SU-DHL-6 (cell line): ENCODE measurements at regions not wholly inside any gene's neighbourhood (a gene's known extent, or its start where the extent isn't known, plus 50 kb on each side); places are given as distances from the start of the nearest gene placed in this dataset.
"Not testable (repeated sequence)": the region's sequence is repeated elsewhere in the genome, so short reads cannot be mapped to it uniquely, and the experiment has no call there.

Source experiments
- H2AFZ ChIP-seq: fragments of 200-600 bp; sonication (generic); 2 replicates; pipeline ENCODE4 v1.6.1; 2014; ENCODE audit warnings: low read depth, mild to moderate bottlenecking, moderate library complexity, mixed read lengths, antibody characterized with exemption, low read length; ENCODE audit not compliant: severe bottlenecking
- H3F3A ChIP-seq: fragments of 200-600 bp; shearing (Covaris generic); 2 replicates; pipeline ENCODE4 v1.6.0; 2016; ENCODE audit warnings: antibody characterized with exemption, mild to moderate bottlenecking; ENCODE audit not compliant: insufficient read depth
- H3K27ac ChIP-seq: fragments of 200-600 bp; sonication (generic); 2 replicates; pipeline ENCODE4 v1.5.1; 2016; ENCODE audit warnings: low read depth, mild to moderate bottlenecking, low read length, moderate library complexity, mixed read lengths
- H3K27me3 ChIP-seq: fragments of 200-600 bp; sonication (generic), shearing (Covaris generic); 2 replicates; pipeline ENCODE4 v1.6.0; 2014; ENCODE audit warnings: mild to moderate bottlenecking, low read length
- H3K36me3 ChIP-seq: fragments of 200-600 bp; sonication (generic); 2 replicates; pipeline ENCODE4 v1.6.1; 2014; ENCODE audit warnings: mild to moderate bottlenecking, low read length, mixed read lengths
- H3K4me2 ChIP-seq: fragments of 300-600, 200-600 bp; shearing (Covaris generic), sonication (generic); 2 replicates; pipeline ENCODE4 v1.6.0; 2014; ENCODE audit warnings: low read length, low read depth, mild to moderate bottlenecking; ENCODE audit not compliant: poor library complexity, severe bottlenecking
- H3K4me3 ChIP-seq: fragments of 200-600 bp; sonication (generic); 2 replicates; pipeline ENCODE4 v1.5.1; 2014; ENCODE audit warnings: antibody characterized with exemption, low read length, mild to moderate bottlenecking, mixed read lengths; ENCODE audit not compliant: insufficient read depth, poor library complexity, severe bottlenecking
- H3K79me2 ChIP-seq: fragments of 200-600 bp; sonication (generic); 2 replicates; pipeline ENCODE4 v1.6.1; 2014; ENCODE audit warnings: mild to moderate bottlenecking, low read length, moderate library complexity; ENCODE audit not compliant: insufficient read depth
- H3K9ac ChIP-seq: fragments of 200-600 bp; sonication (generic); 2 replicates; pipeline ENCODE4 v1.7.0; 2014; ENCODE audit warnings: mild to moderate bottlenecking, low read length
- H3K9me2 ChIP-seq: fragments of 200-600 bp; sonication (generic); replicated peaks from 2 replicates; pipeline ENCODE4 v1.6.1; 2014; ENCODE audit warnings: low read length; ENCODE audit not compliant: insufficient read depth
- H3K9me3 ChIP-seq: fragments of 200-600 bp; sonication (generic); 2 replicates; pipeline ENCODE4 v1.6.1; 2014; ENCODE audit warnings: low read length, mixed read lengths; ENCODE audit not compliant: insufficient read depth
- H4K20me1 ChIP-seq: fragments of 200-600 bp; sonication (generic); 2 replicates; pipeline ENCODE4 v1.6.1; 2014; ENCODE audit warnings: low read depth, mild to moderate bottlenecking, antibody characterized with exemption, low read length, moderate library complexity, mixed read lengths
- CTCF ChIP-seq: fragments of 200-600 bp; sonication (generic); IDR thresholded peaks from one replicate; pipeline ENCODE4 v1.5.1; 2017; ENCODE audit warnings: antibody characterized with exemption, mild to moderate bottlenecking, low read length, moderate library complexity; ENCODE audit not compliant: insufficient read depth, poor library complexity, severe bottlenecking
- EZH2phosphoT487 ChIP-seq: fragments of 200-600 bp; sonication (generic), shearing (Covaris generic); conservative IDR thresholded peaks from 2 replicates; pipeline ENCODE4 v1.6.1; 2018; ENCODE audit warnings: mild to moderate bottlenecking, antibody characterized with exemption, low read length, moderate library complexity, mixed read lengths

- Histone ChIP-seq H4K20me1 (no peaks in the 10 kb centered on the region), H3K79me2 (no peaks in the 10 kb centered on the region), H3K9ac (no peak overlapping the region), H2AFZ (no peak overlapping the region), H3K36me3 (no peaks in the 10 kb centered on the region), H3F3A (no peaks in the 10 kb centered on the region), H3K27ac (no peak overlapping the region), H3K4me2 (no peak overlapping the region), H3K9me3 (no peaks in the 10 kb centered on the region), H3K9me2 (no peaks in the 10 kb centered on the region), H3K4me3 (no peak overlapping the region), H3K27me3 (no peaks in the 10 kb centered on the region)
- TF ChIP-seq EZH2phosphoT487, result no peak
- no peak for TF ChIP-seq CTCF
Observed at GRCh38 chr3:118534519-118534918, 500.1 kb downstream of the IGSF11 start.

- TF ChIP-seq EZH2phosphoT487 (no peak), CTCF (no peak)
- Histone ChIP-seq H3F3A (no peaks in the 10 kb centered on the region), H2AFZ (no peak overlapping the region), H3K27ac (no peak overlapping the region), H3K4me3 (no peak overlapping the region), H4K20me1 (no peaks in the 10 kb centered on the region), H3K36me3 (no peaks in the 10 kb centered on the region), H3K9ac (no peak overlapping the region), H3K4me2 (no peak overlapping the region), H3K9me3 (no peaks in the 10 kb centered on the region), H3K9me2 (no peaks in the 10 kb centered on the region), H3K79me2 (no peaks in the 10 kb centered on the region), H3K27me3 (no peaks in the 10 kb centered on the region)
Observed at GRCh38 chr3:118536764-118537163, 497.9 kb downstream of the IGSF11 start.

- no peaks in the 10 kb centered on the region for H3K79me2 ChIP-seq
- H3K4me3 ChIP-seq, result no peak overlapping the region
- H3K27ac ChIP-seq, result no peak overlapping the region
- H3K9me3 ChIP-seq, result no peaks in the 10 kb centered on the region
- H3K9ac ChIP-seq, result no peak overlapping the region
- no peak overlapping the region for H2AFZ ChIP-seq
- TF ChIP-seq CTCF (no peak), EZH2phosphoT487 (no peak)
- no peaks in the 10 kb centered on the region for H3K9me2 ChIP-seq
- no peaks in the 10 kb centered on the region for H3F3A ChIP-seq
- no peak overlapping the region for H3K4me2 ChIP-seq
- no peaks in the 10 kb centered on the region for H4K20me1 ChIP-seq
- H3K27me3 ChIP-seq, result no peaks in the 10 kb centered on the region
- no peaks in the 10 kb centered on the region for H3K36me3 ChIP-seq
Observed at GRCh38 chr3:118537454-118537853, 497.2 kb downstream of the IGSF11 start.

GRCh38 chr3:118538187-118538586 lies 496.5 kb downstream of the IGSF11 start:
- H3K36me3 ChIP-seq, result no peaks in the 10 kb centered on the region
- no peaks in the 10 kb centered on the region for H3F3A ChIP-seq
- no peak overlapping the region for H3K9ac ChIP-seq
- no peaks in the 10 kb centered on the region for H3K9me2 ChIP-seq
- no peaks in the 10 kb centered on the region for H3K27me3 ChIP-seq
- no peak overlapping the region for H3K4me2 ChIP-seq
- H2AFZ ChIP-seq, result no peak overlapping the region
- no peak overlapping the region for H3K4me3 ChIP-seq
- H3K79me2 ChIP-seq, result no peaks in the 10 kb centered on the region
- H4K20me1 ChIP-seq, result no peaks in the 10 kb centered on the region
- TF ChIP-seq EZH2phosphoT487 (no peak), CTCF (no peak)
- no peaks in the 10 kb centered on the region for H3K9me3 ChIP-seq
- no peak overlapping the region for H3K27ac ChIP-seq

- H3K9me3 ChIP-seq, H3K27ac ChIP-seq, H3K27me3 ChIP-seq, H3K9me2 ChIP-seq, H3K9ac ChIP-seq, H2AFZ ChIP-seq, H3K4me2 ChIP-seq, H3K36me3 ChIP-seq, H3F3A ChIP-seq, H4K20me1 ChIP-seq, H3K4me3 ChIP-seq, H3K79me2 ChIP-seq: not testable (repeated sequence)
Observed at GRCh38 chr3:118539820-118540447, 494.7 kb downstream of the IGSF11 start.
